Adipocyte (in vitro differentiated cells): ENCODE measurements at regions not wholly inside any gene's neighbourhood (a gene's known extent, or its start where the extent isn't known, plus 50 kb on each side); places are given as distances from the start of the nearest gene placed in this dataset.
"Not testable (repeated sequence)": the region's sequence is repeated elsewhere in the genome, so short reads cannot be mapped to it uniquely, and the experiment has no call there.

Experiments used
- DNase-seq: peaks from one replicate; pipeline ENCODE4 v3.0.0-alpha.2; 2015; ENCODE audit warnings: low read depth
- H3K27me3 ChIP-seq: replicated peaks from 2 replicates; pipeline ENCODE4 v1.7.0; 2013; ENCODE audit warnings: mild to moderate bottlenecking, low read length, moderate library complexity; ENCODE audit not compliant: control insufficient read depth, insufficient read depth
- H3K36me3 ChIP-seq: 2 replicates; pipeline ENCODE4 v1.7.0; 2013; ENCODE audit warnings: low read length, mild to moderate bottlenecking, moderate library complexity; ENCODE audit not compliant: control insufficient read depth, insufficient read depth, severe bottlenecking
- H3K4me1 ChIP-seq: 2 replicates; pipeline ENCODE4 v1.7.0; 2013; ENCODE audit warnings: mild to moderate bottlenecking, low read length, moderate library complexity; ENCODE audit not compliant: control insufficient read depth, insufficient read depth
- H3K4me3 ChIP-seq: 2 replicates; pipeline ENCODE4 v1.7.0; 2013; ENCODE audit warnings: mild to moderate bottlenecking, low read length, moderate library complexity
- H3K9ac ChIP-seq: 2 replicates; pipeline ENCODE4 v1.7.0; 2013; ENCODE audit warnings: mild to moderate bottlenecking, low read length, moderate library complexity
- H3K9me3 ChIP-seq: 2 replicates; pipeline ENCODE4 v1.7.0; 2013; ENCODE audit warnings: mild to moderate bottlenecking, low read length, moderate library complexity; ENCODE audit not compliant: control insufficient read depth

DNA sequence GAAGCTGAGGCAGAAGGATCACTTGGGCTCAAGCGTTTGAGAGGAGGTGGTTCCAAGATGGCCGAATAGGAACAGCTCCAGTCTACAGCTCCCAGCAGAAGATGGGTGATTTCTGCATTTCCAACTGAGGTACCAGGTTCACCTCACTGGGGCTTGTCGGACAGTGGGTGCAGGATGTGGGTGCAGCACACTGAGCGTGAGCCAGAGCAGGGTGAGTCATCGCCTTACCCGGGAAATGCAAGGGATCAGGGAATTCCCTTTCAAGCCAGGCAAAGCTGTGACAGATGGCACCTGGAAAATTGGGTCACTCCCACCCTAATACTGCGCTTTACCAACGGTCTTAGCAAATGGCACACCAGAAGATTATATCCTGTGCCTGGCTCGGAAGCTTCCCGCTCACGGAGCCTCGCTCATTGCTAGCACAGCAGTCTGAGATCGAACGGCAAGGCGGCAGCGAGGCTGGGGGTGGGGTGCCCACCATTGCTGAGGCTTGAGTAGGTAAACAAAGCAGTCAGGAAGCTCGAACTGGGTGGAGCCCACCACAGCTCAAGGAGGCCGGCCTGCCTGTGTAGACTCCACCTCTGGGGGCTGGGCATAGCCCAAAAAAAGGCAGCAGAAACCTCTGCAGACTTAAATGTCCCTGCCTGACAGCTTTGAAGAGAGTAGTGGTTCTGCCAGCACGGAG lies 482.6 kb upstream of the DAB2 start:
- DNase-seq, H3K4me3 ChIP-seq, H3K36me3 ChIP-seq, H3K9me3 ChIP-seq, H3K4me1 ChIP-seq, H3K27me3 ChIP-seq, H3K9ac ChIP-seq: not testable (repeated sequence)

DNA sequence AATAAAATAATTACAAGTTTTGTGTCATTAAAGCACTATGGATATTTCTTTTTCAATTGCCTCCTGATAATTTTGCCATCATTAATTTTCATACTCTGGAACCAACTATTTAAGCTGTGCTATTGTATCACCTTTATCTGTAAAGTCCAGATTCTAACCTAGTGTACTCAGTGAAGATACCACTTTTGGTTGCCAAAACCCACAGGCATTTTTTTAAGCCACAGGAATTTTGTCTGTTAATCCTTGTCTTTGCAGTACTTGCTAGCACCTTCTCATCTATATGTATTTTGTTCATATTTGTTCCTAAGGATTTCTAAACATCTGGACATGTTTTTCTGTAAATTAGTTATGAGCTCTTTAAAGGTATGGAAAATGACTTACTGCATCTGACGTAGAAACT lies 481.4 kb upstream of the DAB2 start:
- H3K36me3 ChIP-seq = no peaks in the 10 kb centered on the region
- peak; percentile 4 for DNase-seq
- H3K27me3 ChIP-seq = no peaks in the 10 kb centered on the region
- H3K9ac ChIP-seq = no peak overlapping the region
- no peaks in the 10 kb centered on the region for H3K9me3 ChIP-seq
- no peak overlapping the region for H3K4me3 ChIP-seq
- no peaks in the 10 kb centered on the region for H3K4me1 ChIP-seq

DNA sequence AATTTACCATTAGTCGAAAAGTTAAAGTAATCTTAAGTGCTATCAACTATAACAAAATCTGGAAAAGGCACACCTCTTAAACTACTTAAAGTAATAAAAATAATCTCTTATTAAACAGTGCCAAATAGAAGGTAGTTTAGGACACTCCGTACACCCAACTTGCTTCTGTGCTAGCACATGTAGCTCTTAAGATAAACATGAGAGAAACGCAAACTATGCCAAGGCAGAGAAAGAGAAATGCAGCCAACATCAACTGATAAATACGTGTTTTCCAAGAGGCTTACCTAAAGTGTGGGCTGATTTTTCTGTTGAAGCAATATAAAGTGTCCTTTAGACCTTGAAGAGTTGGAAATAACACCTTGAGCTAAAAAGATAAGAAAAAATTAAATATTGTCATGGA lies 480.6 kb upstream of the DAB2 start:
- no peaks in the 10 kb centered on the region for H3K4me1 ChIP-seq
- no peaks in the 10 kb centered on the region for H3K36me3 ChIP-seq
- no peak overlapping the region for H3K9ac ChIP-seq
- DNase-seq = no peak
- no peaks in the 10 kb centered on the region for H3K27me3 ChIP-seq
- H3K4me3 ChIP-seq = no peak overlapping the region
- no peaks in the 10 kb centered on the region for H3K9me3 ChIP-seq

DNA sequence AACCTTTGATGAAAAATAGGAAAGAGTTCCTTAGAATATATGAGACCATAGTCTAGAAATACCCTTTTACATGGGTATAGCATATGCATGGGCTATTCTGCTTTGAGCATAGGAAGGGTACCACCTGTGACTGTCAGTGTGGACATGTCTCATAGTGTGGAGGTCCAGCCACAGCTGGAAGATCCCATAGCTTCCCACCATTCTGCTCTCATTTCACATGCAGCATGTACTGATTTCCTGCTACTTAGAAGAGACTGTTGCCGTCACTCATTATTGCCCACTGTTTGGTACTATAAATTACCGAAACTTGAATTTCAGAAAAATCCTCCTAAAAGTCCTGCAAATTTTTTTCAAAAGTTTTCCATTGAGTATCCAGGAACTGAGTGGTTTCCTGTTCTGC lies 477.8 kb upstream of the DAB2 start:
- DNase-seq = no peak
- Histone ChIP-seq H3K9me3 (no peaks in the 10 kb centered on the region), H3K4me1 (no peaks in the 10 kb centered on the region), H3K27me3 (no peaks in the 10 kb centered on the region), H3K4me3 (no peak overlapping the region), H3K9ac (no peak overlapping the region), H3K36me3 (no peaks in the 10 kb centered on the region)

DNA sequence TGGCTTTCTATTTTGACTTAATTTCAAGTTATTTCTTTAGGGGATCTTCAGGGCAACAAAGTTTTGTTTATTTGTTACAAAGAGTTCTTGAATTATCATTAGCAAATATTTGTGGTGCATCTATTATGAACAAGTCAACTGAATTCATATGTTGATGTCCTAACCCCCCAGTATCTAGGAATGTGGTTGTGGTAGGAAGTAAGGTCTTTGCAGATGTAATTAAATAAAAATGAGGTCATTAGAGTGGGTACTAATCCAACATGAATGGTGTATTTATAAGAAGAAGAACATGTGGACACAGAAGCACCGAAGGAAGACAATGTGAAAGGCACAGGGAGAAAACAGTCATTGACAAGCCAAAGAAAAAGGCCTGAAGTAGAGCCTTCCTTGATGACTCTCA lies 474.0 kb upstream of the DAB2 start:
- no peaks in the 10 kb centered on the region for H3K36me3 ChIP-seq
- no peaks in the 10 kb centered on the region for H3K9me3 ChIP-seq
- H3K4me1 ChIP-seq = no peaks in the 10 kb centered on the region
- DNase-seq = no peak
- H3K4me3 ChIP-seq = no peak overlapping the region
- H3K9ac ChIP-seq = no peak overlapping the region
- no peaks in the 10 kb centered on the region for H3K27me3 ChIP-seq

DNA sequence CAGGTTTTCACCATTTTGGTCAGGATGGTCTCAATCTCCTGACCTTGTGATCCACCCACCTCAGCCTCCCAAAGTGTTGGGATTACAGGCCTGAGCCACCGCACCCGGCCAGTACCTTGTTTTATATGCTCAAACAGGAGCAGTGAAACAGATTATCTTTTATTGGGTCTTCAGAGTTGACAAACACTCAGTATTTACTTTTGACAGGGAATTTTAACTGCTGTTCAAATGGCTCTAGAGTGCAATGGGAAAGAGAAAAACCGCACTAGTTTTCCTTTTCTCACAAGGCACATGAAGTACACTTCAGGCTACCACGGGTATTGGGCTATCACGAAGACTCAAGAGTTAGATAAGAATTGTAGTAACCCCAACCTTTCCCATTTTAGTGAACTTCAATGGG lies 471.9 kb upstream of the DAB2 start:
- peaks cover 14% of the 10 kb centered on the region for H3K4me1 ChIP-seq
- no peaks in the 10 kb centered on the region for H3K36me3 ChIP-seq
- no peaks in the 10 kb centered on the region for H3K9me3 ChIP-seq
- DNase-seq = no peak
- no peak overlapping the region for H3K4me3 ChIP-seq
- no peaks in the 10 kb centered on the region for H3K27me3 ChIP-seq
- no peak overlapping the region for H3K9ac ChIP-seq

DNA sequence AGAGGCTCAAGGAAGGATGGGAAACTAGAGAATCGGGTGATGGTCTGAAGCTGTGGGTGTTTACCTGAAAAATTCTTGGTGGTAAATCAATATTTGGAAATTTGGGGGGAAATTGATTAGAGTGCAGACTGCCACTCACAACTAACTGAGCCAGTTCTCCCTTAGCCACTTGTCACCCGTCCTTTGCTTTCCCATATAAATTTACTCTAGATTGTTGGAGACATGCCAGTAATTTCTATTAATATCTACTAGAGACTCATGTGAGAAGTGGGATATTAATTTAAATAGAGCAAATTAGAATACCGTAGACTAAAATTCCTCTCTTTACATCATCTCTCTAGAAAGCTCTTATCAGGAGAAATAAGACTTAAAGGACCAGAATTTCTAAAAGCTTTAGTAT lies 471.3 kb upstream of the DAB2 start:
- no peak for DNase-seq
- Histone ChIP-seq H3K4me3 (no peak overlapping the region), H3K36me3 (no peaks in the 10 kb centered on the region), H3K9me3 (no peaks in the 10 kb centered on the region), H3K4me1 (peaks cover 20% of the 10 kb centered on the region), H3K9ac (no peak overlapping the region), H3K27me3 (no peaks in the 10 kb centered on the region)

DNA sequence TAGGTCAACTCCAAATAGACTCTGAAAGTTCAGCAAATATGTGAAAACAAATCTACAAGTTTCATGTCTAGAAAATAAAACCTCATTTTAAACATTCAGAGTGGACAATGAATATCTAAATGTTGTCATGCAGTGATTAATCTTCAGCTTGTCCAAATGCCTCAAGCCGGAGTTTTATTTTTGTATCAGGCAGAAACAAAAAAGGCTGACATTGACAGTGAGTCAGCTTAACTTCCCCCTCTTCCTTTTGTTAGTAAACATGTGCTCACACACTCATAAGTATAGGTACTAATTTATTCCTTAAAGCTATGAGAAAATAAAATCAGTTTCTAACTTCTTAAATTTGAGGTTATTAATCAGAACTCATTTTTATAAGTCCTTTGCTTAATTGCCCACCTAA lies 467.9 kb upstream of the DAB2 start:
- DNase-seq = peak; percentile 17
- no peaks in the 10 kb centered on the region for H3K36me3 ChIP-seq
- H3K4me3 ChIP-seq = peak overlapping the region; percentile 39
- H3K9ac ChIP-seq = no peak overlapping the region
- H3K4me1 ChIP-seq = peaks cover 22% of the 10 kb centered on the region
- no peaks in the 10 kb centered on the region for H3K9me3 ChIP-seq
- H3K27me3 ChIP-seq = no peaks in the 10 kb centered on the region

DNA sequence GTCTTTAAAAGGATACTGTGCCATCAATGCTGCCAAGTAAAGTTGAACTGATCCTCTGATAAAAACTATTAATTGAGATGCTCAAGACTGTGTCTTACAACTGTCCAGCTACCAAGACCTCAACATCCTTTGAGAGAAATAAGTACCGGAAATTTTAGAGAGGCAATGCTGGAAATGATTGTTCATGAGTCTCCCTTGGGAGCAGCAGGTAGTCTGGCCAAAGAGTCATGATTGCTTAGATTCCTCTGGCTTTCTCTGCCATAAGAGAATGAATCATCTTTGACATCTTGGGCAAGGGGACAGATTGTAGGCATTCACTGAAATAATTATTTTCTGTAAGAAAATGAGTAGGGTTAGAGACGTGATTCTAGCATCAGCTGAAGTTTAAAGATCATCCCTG lies 466.6 kb upstream of the DAB2 start:
- H3K36me3 ChIP-seq = no peaks in the 10 kb centered on the region
- H3K9ac ChIP-seq = no peak overlapping the region
- H3K9me3 ChIP-seq = no peaks in the 10 kb centered on the region
- DNase-seq = peak; percentile 50
- peak overlapping the region; percentile 29 for H3K4me3 ChIP-seq
- H3K27me3 ChIP-seq = no peaks in the 10 kb centered on the region
- peaks cover 22% of the 10 kb centered on the region for H3K4me1 ChIP-seq

DNA sequence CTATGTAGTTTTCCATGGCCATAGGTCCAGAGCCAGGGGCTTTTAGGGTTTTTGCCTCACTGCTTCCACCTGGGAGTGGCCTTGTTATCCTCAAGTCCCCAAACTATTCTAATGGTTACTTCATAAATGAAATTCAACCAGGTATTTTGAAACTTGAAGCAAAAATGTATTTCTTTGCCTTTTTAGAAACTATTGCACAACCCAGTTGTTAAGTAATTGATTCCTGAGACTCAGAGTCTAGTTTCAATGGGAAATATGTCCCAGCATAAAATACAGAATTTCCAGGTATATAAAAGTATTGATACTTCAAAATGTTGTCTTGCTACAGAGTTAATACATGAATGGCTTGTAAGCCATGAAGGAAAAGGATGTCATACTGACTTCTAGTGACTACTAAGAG lies 456.2 kb upstream of the DAB2 start:
- H3K9me3 ChIP-seq = no peaks in the 10 kb centered on the region
- H3K4me1 ChIP-seq = peaks cover 8% of the 10 kb centered on the region
- no peaks in the 10 kb centered on the region for H3K27me3 ChIP-seq
- no peak overlapping the region for H3K9ac ChIP-seq
- DNase-seq = peak; percentile 48
- H3K36me3 ChIP-seq = no peaks in the 10 kb centered on the region
- no peak overlapping the region for H3K4me3 ChIP-seq

DNA sequence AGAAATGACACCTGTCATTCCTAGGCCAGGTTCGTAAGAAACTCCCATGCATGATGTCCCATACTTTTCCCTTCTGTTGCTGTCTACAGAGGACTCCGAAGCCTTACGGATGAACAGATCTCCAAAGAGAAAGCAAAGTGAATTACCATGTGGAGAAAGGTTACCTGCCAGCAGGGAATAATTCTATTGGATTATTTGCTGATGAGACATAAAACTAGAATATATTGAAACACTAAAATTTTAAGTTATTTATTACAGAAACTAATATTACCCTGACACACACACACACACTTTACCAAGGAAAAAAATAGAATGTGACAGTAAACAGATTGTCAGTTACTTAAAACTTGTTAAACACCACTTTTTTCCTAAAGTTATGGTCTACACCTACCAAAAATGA lies 452.7 kb upstream of the DAB2 start:
- no peak for DNase-seq

DNA sequence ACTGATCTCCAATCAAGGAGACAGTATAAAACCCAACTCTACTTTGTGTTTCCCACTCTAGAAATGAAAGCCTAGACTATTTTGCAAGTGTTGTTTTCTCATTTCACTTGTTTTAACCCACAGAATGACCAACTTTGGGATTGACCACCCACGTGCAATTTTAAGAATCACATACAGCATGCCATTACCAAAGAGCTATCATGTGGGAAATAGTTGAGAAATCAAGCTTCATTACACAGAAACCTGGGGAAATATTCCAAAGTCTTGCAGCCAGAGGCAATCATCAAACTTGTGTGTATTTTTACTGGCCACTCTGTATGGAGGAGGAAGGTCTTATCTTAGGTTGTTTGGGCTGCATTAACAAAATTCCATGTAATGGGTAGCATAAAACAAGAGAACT lies 451.4 kb upstream of the DAB2 start:
- no peak overlapping the region for H3K4me3 ChIP-seq
- no peaks in the 10 kb centered on the region for H3K9me3 ChIP-seq
- no peaks in the 10 kb centered on the region for H3K36me3 ChIP-seq
- no peaks in the 10 kb centered on the region for H3K27me3 ChIP-seq
- no peaks in the 10 kb centered on the region for H3K4me1 ChIP-seq
- no peak overlapping the region for H3K9ac ChIP-seq
- DNase-seq = peak; percentile 3

More for the DNA sequence above, 452.7 kb upstream of the DAB2 start:
- Histone ChIP-seq H3K4me3 (no peak overlapping the region), H3K9me3 (no peaks in the 10 kb centered on the region), H3K4me1 (no peaks in the 10 kb centered on the region), H3K27me3 (no peaks in the 10 kb centered on the region), H3K36me3 (no peaks in the 10 kb centered on the region), H3K9ac (no peak overlapping the region)
